HepG2 (cell line): ENCODE measurements at regions not wholly inside any gene's neighbourhood (a gene's known extent, or its start where the extent isn't known, plus 50 kb on each side); places are given as distances from the start of the nearest gene placed in this dataset.

ENCODE experiments used
- DMTF1 ChIP-seq: sonication (generic); formaldehyde crosslinking; IDR thresholded peaks from 2 replicates; pipeline ENCODE4 v1.4.0; 2020; ENCODE audit warnings: mild to moderate bottlenecking, missing genetic modification reagents
- PRDM10 ChIP-seq: sonication (generic); formaldehyde crosslinking; IDR thresholded peaks from 2 replicates; pipeline ENCODE4 v1.4.0; 2020; ENCODE audit warnings: low read depth, missing genetic modification reagents
- RBFOX2 ChIP-seq: fragments of 200-400 bp; formaldehyde crosslinking; IDR thresholded peaks from 2 replicates; pipeline ENCODE4 v1.6.1; 2017; ENCODE audit warnings: low read depth, mild to moderate bottlenecking, low read length
- SIX4 ChIP-seq: sonication (generic); formaldehyde crosslinking; IDR thresholded peaks from 2 replicates; pipeline ENCODE4 v1.4.0; 2020; ENCODE audit warnings: missing genetic modification reagents
- TBX2 ChIP-seq: sonication (generic); formaldehyde crosslinking; IDR thresholded peaks from 2 replicates; pipeline ENCODE4 v1.5.0; 2020; ENCODE audit warnings: missing genetic modification reagents, mild to moderate bottlenecking, borderline replicate concordance
- YEATS4 ChIP-seq: sonication (generic); formaldehyde crosslinking; IDR thresholded peaks from 2 replicates; pipeline ENCODE4 v1.4.0; 2020; ENCODE audit warnings: missing genetic modification reagents, borderline replicate concordance
- ZNF143 ChIP-seq: sonication (generic); formaldehyde crosslinking; IDR thresholded peaks from 2 replicates; pipeline ENCODE4 v1.4.0; 2020; ENCODE audit warnings: missing genetic modification reagents
- ZNF224 ChIP-seq: sonication (generic); formaldehyde crosslinking; IDR thresholded peaks from 2 replicates; pipeline ENCODE4 v1.5.0; 2020; ENCODE audit warnings: mild to moderate bottlenecking, missing genetic modification reagents
- ZNF484 ChIP-seq: sonication (generic); formaldehyde crosslinking; IDR thresholded peaks from 2 replicates; pipeline ENCODE4 v1.5.1; 2020; ENCODE audit warnings: mild to moderate bottlenecking, low read depth, missing genetic modification reagents, borderline replicate concordance
- ZNF580 ChIP-seq: IDR thresholded peaks from 2 replicates; pipeline ENCODE4 v1.6.1; 2016; ENCODE audit warnings: low read depth, borderline replicate concordance
- ZNF639 ChIP-seq: conservative IDR thresholded peaks from 2 replicates; pipeline ENCODE4 v1.6.1; 2018; ENCODE audit warnings: missing genetic modification reagents
- ZNF652 ChIP-seq: IDR thresholded peaks from 2 replicates; pipeline ENCODE4 v1.6.1; 2016; ENCODE audit warnings: low read depth, borderline replicate concordance
- ZNF776 ChIP-seq: sonication (generic); formaldehyde crosslinking; IDR thresholded peaks from 2 replicates; pipeline ENCODE4 v1.4.0; 2020; ENCODE audit warnings: mild to moderate bottlenecking, missing genetic modification reagents
- ZNF879 ChIP-seq: sonication (generic); formaldehyde crosslinking; IDR thresholded peaks from 2 replicates; pipeline ENCODE4 v1.8.1; 2023; ENCODE audit warnings: missing genetic modification reagents
- TF ChIP-seq, protein P1 (sequence below): sonication (generic); formaldehyde crosslinking; IDR thresholded peaks from 2 replicates; pipeline ENCODE4 v1.5.1; 2020; ENCODE audit warnings: mild to moderate bottlenecking, missing genetic modification reagents, borderline replicate concordance

GRCh38 chr20:53652090-53652858 lies 58.6 kb upstream of the ZNF217 start (continued):
- TF ChIP-seq, protein P1, sequence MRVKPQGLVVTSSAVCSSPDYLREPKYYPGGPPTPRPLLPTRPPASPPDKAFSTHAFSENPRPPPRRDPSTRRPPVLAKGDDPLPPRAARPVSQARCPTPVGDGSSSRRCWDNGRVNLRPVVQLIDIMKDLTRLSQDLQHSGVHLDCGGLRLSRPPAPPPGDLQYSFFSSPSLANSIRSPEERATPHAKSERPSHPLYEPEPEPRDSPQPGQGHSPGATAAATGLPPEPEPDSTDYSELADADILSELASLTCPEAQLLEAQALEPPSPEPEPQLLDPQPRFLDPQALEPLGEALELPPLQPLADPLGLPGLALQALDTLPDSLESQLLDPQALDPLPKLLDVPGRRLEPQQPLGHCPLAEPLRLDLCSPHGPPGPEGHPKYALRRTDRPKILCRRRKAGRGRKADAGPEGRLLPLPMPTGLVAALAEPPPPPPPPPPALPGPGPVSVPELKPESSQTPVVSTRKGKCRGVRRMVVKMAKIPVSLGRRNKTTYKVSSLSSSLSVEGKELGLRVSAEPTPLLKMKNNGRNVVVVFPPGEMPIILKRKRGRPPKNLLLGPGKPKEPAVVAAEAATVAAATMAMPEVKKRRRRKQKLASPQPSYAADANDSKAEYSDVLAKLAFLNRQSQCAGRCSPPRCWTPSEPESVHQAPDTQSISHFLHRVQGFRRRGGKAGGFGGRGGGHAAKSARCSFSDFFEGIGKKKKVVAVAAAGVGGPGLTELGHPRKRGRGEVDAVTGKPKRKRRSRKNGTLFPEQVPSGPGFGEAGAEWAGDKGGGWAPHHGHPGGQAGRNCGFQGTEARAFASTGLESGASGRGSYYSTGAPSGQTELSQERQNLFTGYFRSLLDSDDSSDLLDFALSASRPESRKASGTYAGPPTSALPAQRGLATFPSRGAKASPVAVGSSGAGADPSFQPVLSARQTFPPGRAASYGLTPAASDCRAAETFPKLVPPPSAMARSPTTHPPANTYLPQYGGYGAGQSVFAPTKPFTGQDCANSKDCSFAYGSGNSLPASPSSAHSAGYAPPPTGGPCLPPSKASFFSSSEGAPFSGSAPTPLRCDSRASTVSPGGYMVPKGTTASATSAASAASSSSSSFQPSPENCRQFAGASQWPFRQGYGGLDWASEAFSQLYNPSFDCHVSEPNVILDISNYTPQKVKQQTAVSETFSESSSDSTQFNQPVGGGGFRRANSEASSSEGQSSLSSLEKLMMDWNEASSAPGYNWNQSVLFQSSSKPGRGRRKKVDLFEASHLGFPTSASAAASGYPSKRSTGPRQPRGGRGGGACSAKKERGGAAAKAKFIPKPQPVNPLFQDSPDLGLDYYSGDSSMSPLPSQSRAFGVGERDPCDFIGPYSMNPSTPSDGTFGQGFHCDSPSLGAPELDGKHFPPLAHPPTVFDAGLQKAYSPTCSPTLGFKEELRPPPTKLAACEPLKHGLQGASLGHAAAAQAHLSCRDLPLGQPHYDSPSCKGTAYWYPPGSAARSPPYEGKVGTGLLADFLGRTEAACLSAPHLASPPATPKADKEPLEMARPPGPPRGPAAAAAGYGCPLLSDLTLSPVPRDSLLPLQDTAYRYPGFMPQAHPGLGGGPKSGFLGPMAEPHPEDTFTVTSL (CRISPR knock-in tag) = peak; percentile 96
- TF ChIP-seq ZNF580 (CRISPR knock-in tag) (0 out of 2 replicates have a peak, but pooled peaks have one; percentile 76), ZNF652 (peak; percentile 98), ZNF776 (CRISPR knock-in tag) (no peak), ZNF143 (CRISPR knock-in tag) (no peak), ZNF879 (no peak), DMTF1 (CRISPR knock-in tag) (no peak), ZNF484 (no peak), TBX2 (CRISPR knock-in tag) (peak; percentile 91), ZNF224 (no peak), YEATS4 (CRISPR knock-in tag) (peak; percentile 58; the same call in 1 of the 2 replicates), SIX4 (CRISPR knock-in tag) (peak; percentile 97), ZNF639 (CRISPR knock-in tag) (no peak; the same call in 1 of the 2 replicates), RBFOX2 (no peak; the same call in 1 of the 2 replicates), PRDM10 (no peak)
